ENCODE measurements at regions not wholly inside any gene's neighbourhood (a gene's known extent, or its start where the extent isn't known, plus 50 kb on each side); places are given as distances from the start of the nearest gene placed in this dataset.

GRCh38 chr18:39062426-39062825, 1496.8 kb upstream of the CELF4 start:
- WGBS, 2 donors (ENCODE audit: low coverage in 1 of 2) = 17 to 50% methylated on average over 1 of the region's 1 CpG
- Histone ChIP-seq H3K27ac (no peak overlapping the region), H3K9me3 (no peaks in the 10 kb centered on the region), H3K4me3 (no peak overlapping the region), H3K36me3 (no peaks in the 10 kb centered on the region), H3K27me3 (no peaks in the 10 kb centered on the region), H3K4me1 (no peaks in the 10 kb centered on the region)
- intact Hi-C loops (cut with DNase I; ENCODE audit: low total_unique reads) (no loop called here), in situ Hi-C loops (cut with MboI; ENCODE audit: low pct_ligation_motif_present in 1 of 4, low pct_unique_long_range_greater_than_20kb in 1 of 4, low sequenced_read_pairs in 3 of 4) (no loop called here)
- DNase-seq = no peak
- TF ChIP-seq POLR2A (IDR thresholded peaks at IDR 0.05) (no peak), POLR2AphosphoS5 (IDR thresholded peaks at IDR 0.05) (no peak), CTCF (IDR thresholded peaks at IDR 0.05) (no peak), EP300 (IDR thresholded peaks at IDR 0.05; ENCODE audit: low read depth) (no peak)

GRCh38 chr18:39058386-39059000, 1492.9 kb upstream of the CELF4 start:
- H3K4me3 ChIP-seq = no peak overlapping the region
- in situ Hi-C loops (cut with MboI; ENCODE audit: low pct_ligation_motif_present in 1 of 4, low pct_unique_long_range_greater_than_20kb in 1 of 4, low sequenced_read_pairs in 3 of 4) = no loop called here
- TF ChIP-seq POLR2AphosphoS5 (IDR thresholded peaks at IDR 0.05) (no peak), POLR2A (IDR thresholded peaks at IDR 0.05) (no peak), EP300 (IDR thresholded peaks at IDR 0.05; ENCODE audit: low read depth) (no peak), CTCF (IDR thresholded peaks at IDR 0.05) (no peak)
- no peaks in the 10 kb centered on the region for H3K9me3 ChIP-seq
- WGBS, 2 donors (ENCODE audit: low coverage in 1 of 2) = 63 to 70% methylated on average over 6 of the region's 6 CpGs
- H3K36me3 ChIP-seq = no peaks in the 10 kb centered on the region
- H3K27me3 ChIP-seq = no peaks in the 10 kb centered on the region
- no peak overlapping the region for H3K27ac ChIP-seq
- no peak for DNase-seq
- intact Hi-C loops (cut with DNase I; ENCODE audit: low total_unique reads) = no loop called here
- no peaks in the 10 kb centered on the region for H3K4me1 ChIP-seq

GRCh38 chr18:39057423-39058064, 1491.9 kb upstream of the CELF4 start:
- Histone ChIP-seq H3K27me3 (no peaks in the 10 kb centered on the region), H3K27ac (no peak overlapping the region), H3K36me3 (no peaks in the 10 kb centered on the region), H3K4me3 (no peak overlapping the region), H3K4me1 (no peaks in the 10 kb centered on the region), H3K9me3 (no peaks in the 10 kb centered on the region)
- WGBS, 2 donors (ENCODE audit: low coverage in 1 of 2) = 33 to 53% methylated on average over 3 of the region's 3 CpGs
- no peak for TF ChIP-seq POLR2AphosphoS5 (IDR thresholded peaks at IDR 0.05)
- no peak for TF ChIP-seq CTCF (IDR thresholded peaks at IDR 0.05)
- TF ChIP-seq POLR2A (IDR thresholded peaks at IDR 0.05) = no peak
- no peak for TF ChIP-seq EP300 (IDR thresholded peaks at IDR 0.05; ENCODE audit: low read depth)
- in situ Hi-C loops (cut with MboI; ENCODE audit: low pct_ligation_motif_present in 1 of 4, low pct_unique_long_range_greater_than_20kb in 1 of 4, low sequenced_read_pairs in 3 of 4) (no loop called here), intact Hi-C loops (cut with DNase I; ENCODE audit: low total_unique reads) (no loop called here)
- no peak for DNase-seq

- no peaks in the 10 kb centered on the region for H3K27me3 ChIP-seq
- H3K4me1 ChIP-seq = no peaks in the 10 kb centered on the region
- no peak overlapping the region for H3K4me3 ChIP-seq
- H3K9me3 ChIP-seq = no peaks in the 10 kb centered on the region
- TF ChIP-seq EP300 (IDR thresholded peaks at IDR 0.05; ENCODE audit: low read depth) (no peak), POLR2A (IDR thresholded peaks at IDR 0.05) (no peak), POLR2AphosphoS5 (IDR thresholded peaks at IDR 0.05) (no peak)
- in situ Hi-C loops (cut with MboI; ENCODE audit: low pct_ligation_motif_present in 1 of 4, low pct_unique_long_range_greater_than_20kb in 1 of 4, low sequenced_read_pairs in 3 of 4) (no loop called here), intact Hi-C loops (cut with DNase I; ENCODE audit: low total_unique reads) (no loop called here)
- 35 to 38% methylated on average over 2 of the region's 2 CpGs for WGBS, 2 donors (ENCODE audit: low coverage in 1 of 2)
- no peaks in the 10 kb centered on the region for H3K36me3 ChIP-seq
- no peak for DNase-seq
- no peak overlapping the region for H3K27ac ChIP-seq
Observed at GRCh38 chr18:39053571-39053970, 1488.0 kb upstream of the CELF4 start.
